Mesenchymal stem cell (in vitro differentiated cells and primary cell): ENCODE measurements at regions not wholly inside any gene's neighbourhood (a gene's known extent, or its start where the extent isn't known, plus 50 kb on each side); places are given as distances from the start of the nearest gene placed in this dataset.

Experiments used
- DNase-seq: peaks from one replicate; pipeline ENCODE4 v3.0.0-alpha.2; 2013
- H2AFZ ChIP-seq: one replicate; pipeline ENCODE4 v1.6.1; 2013; ENCODE audit warnings: low read depth, mild to moderate bottlenecking, control low read depth, inconsistent platforms, low read length, moderate library complexity
- H2AK5ac ChIP-seq: 2 replicates; pipeline ENCODE4 v1.6.1; 2013; ENCODE audit warnings: low read length, moderate library complexity, mild to moderate bottlenecking, inconsistent platforms; ENCODE audit not compliant: severe bottlenecking
- H2BK120ac ChIP-seq: one replicate; pipeline ENCODE4 v1.6.1; 2013; ENCODE audit warnings: low read depth, mild to moderate bottlenecking, inconsistent platforms, low read length, moderate library complexity
- H2BK12ac ChIP-seq, 2 experiments: one replicate each; pipeline ENCODE4 v1.6.1; 2013; ENCODE audit warnings: inconsistent platforms in 2 of 2, low read length in 2 of 2, mild to moderate bottlenecking in 2 of 2, moderate library complexity in 2 of 2, control low read depth in 1 of 2
- H2BK15ac ChIP-seq: one replicate; pipeline ENCODE4 v1.6.1; 2013; ENCODE audit warnings: mild to moderate bottlenecking, low read depth, inconsistent platforms; ENCODE audit not compliant: poor library complexity, severe bottlenecking
- H2BK5ac ChIP-seq: 2 replicates; pipeline ENCODE4 v1.6.1; 2013; ENCODE audit warnings: low read depth, mild to moderate bottlenecking, low read length, control low read depth, inconsistent platforms; ENCODE audit not compliant: poor library complexity, severe bottlenecking
- H3K14ac ChIP-seq, 2 experiments: one replicate each; pipeline ENCODE4 v1.6.1; 2013; ENCODE audit warnings: inconsistent platforms in 2 of 2, low read length in 2 of 2, control low read depth in 1 of 2, mild to moderate bottlenecking in 1 of 2, moderate library complexity in 1 of 2
- H3K18ac ChIP-seq, 2 experiments: one replicate each; pipeline ENCODE4 v1.6.1; 2013; ENCODE audit warnings: inconsistent platforms in 2 of 2, low read length in 2 of 2, control low read depth in 1 of 2, low read depth in 1 of 2, mild to moderate bottlenecking in 1 of 2
- H3K23ac ChIP-seq, 2 experiments: one replicate each; pipeline ENCODE4 v1.6.1; 2013; ENCODE audit warnings: inconsistent platforms in 2 of 2, low read length in 2 of 2, mild to moderate bottlenecking in 2 of 2, moderate library complexity in 2 of 2, control low read depth in 1 of 2
- H3K27ac ChIP-seq: 2 replicates; pipeline ENCODE4 v1.5.1; 2013; ENCODE audit warnings: mild to moderate bottlenecking, moderate library complexity, low read length, control low read depth, inconsistent platforms; ENCODE audit not compliant: poor library complexity, severe bottlenecking
- H3K27me3 ChIP-seq, 2 experiments: 2 replicates each; pipeline versions ENCODE4 v1.6.1 to v1.7.0; 2013; ENCODE audit warnings: low read length in 2 of 2, mild to moderate bottlenecking in 2 of 2, moderate library complexity in 2 of 2, control low read depth in 1 of 2, inconsistent platforms in 1 of 2; ENCODE audit not compliant: control insufficient read depth in 1 of 2, insufficient read depth in 1 of 2
- H3K36me3 ChIP-seq, 2 experiments: 2 replicates each; pipeline versions ENCODE4 v1.6.1 to v1.7.0; 2013; ENCODE audit warnings: low read length in 2 of 2, control low read depth in 1 of 2, inconsistent platforms in 1 of 2, low read depth in 1 of 2, mild to moderate bottlenecking in 1 of 2; ENCODE audit not compliant: insufficient read depth in 2 of 2, control insufficient read depth in 1 of 2
- H3K4ac ChIP-seq, 2 experiments: one replicate each; pipeline ENCODE4 v1.6.1; 2013; ENCODE audit warnings: inconsistent platforms in 2 of 2, low read length in 2 of 2, mild to moderate bottlenecking in 2 of 2, moderate library complexity in 2 of 2, control low read depth in 1 of 2, low read depth in 1 of 2
- H3K4me1 ChIP-seq: 2 replicates; pipeline ENCODE4 v1.6.1; 2013; ENCODE audit warnings: low read depth, low read length, control low read depth; ENCODE audit not compliant: control insufficient read depth, insufficient read depth
- H3K4me2 ChIP-seq: 2 replicates; pipeline ENCODE4 v1.6.1; 2013; ENCODE audit warnings: low read length, mild to moderate bottlenecking, inconsistent platforms; ENCODE audit not compliant: poor library complexity, severe bottlenecking
- H3K4me3 ChIP-seq, 2 experiments: 2 replicates each; pipeline versions ENCODE4 v1.5.1 to v1.7.0; 2013; ENCODE audit warnings: low read length in 2 of 2, mild to moderate bottlenecking in 2 of 2, control low read depth in 1 of 2, low read depth in 1 of 2; ENCODE audit not compliant: insufficient read depth in 1 of 2
- H3K79me1 ChIP-seq: replicated peaks from 2 replicates; pipeline ENCODE4 v1.6.1; 2013; ENCODE audit warnings: mild to moderate bottlenecking, control low read depth, low read length, inconsistent platforms; ENCODE audit not compliant: poor library complexity, severe bottlenecking
- H3K9ac ChIP-seq: 2 replicates; pipeline ENCODE4 v1.7.0; 2013; ENCODE audit warnings: mild to moderate bottlenecking, low read length, moderate library complexity
- H3K9me3 ChIP-seq: 2 replicates; pipeline ENCODE4 v1.7.0; 2013; ENCODE audit warnings: mild to moderate bottlenecking, low read length; ENCODE audit not compliant: control insufficient read depth
- H4K8ac ChIP-seq: one replicate; pipeline ENCODE4 v1.6.1; 2013; ENCODE audit warnings: inconsistent platforms, mild to moderate bottlenecking, low read length, moderate library complexity
- H4K91ac ChIP-seq: one replicate; pipeline ENCODE4 v1.6.1; 2013; ENCODE audit warnings: mild to moderate bottlenecking, low read length, inconsistent platforms
- WGBS: methylation state at CpG from one replicate; pipeline ENCODE4 v1.1.7; 2013; ENCODE audit warnings: mixed read lengths; 5-methylcytosine and 5-hydroxymethylcytosine counted together

DNA sequence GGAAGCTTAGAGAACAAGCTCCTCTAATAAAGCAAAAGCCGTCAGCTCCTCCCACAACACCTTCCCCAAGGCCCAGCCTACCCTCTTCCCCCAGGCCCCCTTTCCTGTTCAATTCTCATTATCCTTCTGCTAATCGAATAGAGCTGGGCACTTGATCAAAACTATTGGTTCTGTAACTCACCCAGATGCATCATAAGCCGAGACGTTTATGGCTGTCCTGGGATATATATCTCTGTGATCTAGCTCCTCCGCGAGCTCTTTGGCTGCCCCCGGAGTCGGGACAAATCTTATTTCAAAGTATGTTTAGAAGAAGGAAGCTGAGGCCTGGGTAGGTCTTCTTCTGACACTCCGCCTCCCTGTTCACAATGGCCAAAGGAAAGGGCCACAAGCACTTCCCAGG is 88.3 kb upstream of the KLHL29 start:
- no peak overlapping the region for H3K4ac ChIP-seq
- H3K9ac ChIP-seq = no peak overlapping the region
- H3K4me1 ChIP-seq = no peaks in the 10 kb centered on the region
- WGBS = 94% methylated on average over 9 of the region's 9 CpGs
- H3K36me3 ChIP-seq = no peaks in the 10 kb centered on the region
- no peak overlapping the region for H3K4me3 ChIP-seq
- peaks cover 0 to 3% of the 10 kb centered on the region in 2 experiments for H3K27me3 ChIP-seq
- no peak overlapping the region for H2AK5ac ChIP-seq
- no peak overlapping the region for H3K23ac ChIP-seq
- no peak overlapping the region for H2AFZ ChIP-seq
- H3K4me2 ChIP-seq = no peak overlapping the region
- no peak overlapping the region for H4K91ac ChIP-seq
- H4K8ac ChIP-seq = no peak overlapping the region
- no peak overlapping the region for H3K27ac ChIP-seq
- DNase-seq = no peak
- no peak overlapping the region for H2BK12ac ChIP-seq
- no peak overlapping the region for H3K14ac ChIP-seq
- no peaks in the 10 kb centered on the region for H3K79me1 ChIP-seq
- H2BK5ac ChIP-seq = no peak overlapping the region
- no peaks in the 10 kb centered on the region for H3K9me3 ChIP-seq
- H2BK120ac ChIP-seq = no peak overlapping the region
- H3K18ac ChIP-seq = no peak overlapping the region
- no peak overlapping the region for H2BK15ac ChIP-seq

DNA sequence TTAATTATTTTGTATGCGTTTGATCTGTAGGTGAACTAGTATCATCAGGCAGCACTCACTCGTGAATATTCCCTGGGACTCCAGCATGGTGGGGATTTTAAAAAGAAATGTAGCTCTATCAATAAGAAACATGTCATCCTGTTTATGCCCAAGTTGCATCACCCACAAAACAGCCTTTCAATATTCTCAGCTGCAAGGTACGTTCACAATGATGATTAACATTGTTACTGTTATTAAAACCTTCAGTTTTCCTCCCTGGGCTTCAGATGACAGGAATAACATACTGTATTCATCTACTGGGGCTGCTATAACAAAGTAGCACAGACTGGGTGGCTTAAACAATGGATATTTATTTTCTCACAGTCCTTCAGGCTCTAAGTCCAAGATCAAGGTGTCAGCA is 87.9 kb upstream of the KLHL29 start:
- no peak overlapping the region for H4K8ac ChIP-seq
- H3K27ac ChIP-seq = no peak overlapping the region
- H3K4me2 ChIP-seq = no peak overlapping the region
- no peak overlapping the region for H3K4ac ChIP-seq
- no peak overlapping the region for H3K14ac ChIP-seq
- H4K91ac ChIP-seq = no peak overlapping the region
- H3K9me3 ChIP-seq = no peaks in the 10 kb centered on the region
- no peak for DNase-seq
- no peak overlapping the region for H3K23ac ChIP-seq
- no peak overlapping the region for H2AK5ac ChIP-seq
- H3K27me3 ChIP-seq = peaks cover 0 to 3% of the 10 kb centered on the region in 2 experiments
- no peak overlapping the region for H3K4me3 ChIP-seq
- H2BK12ac ChIP-seq = no peak overlapping the region
- no peak overlapping the region for H3K18ac ChIP-seq
- no peak overlapping the region for H2BK5ac ChIP-seq
- no peak overlapping the region for H2BK15ac ChIP-seq
- WGBS = 71% methylated on average over 3 of the region's 3 CpGs
- H3K79me1 ChIP-seq = no peaks in the 10 kb centered on the region
- H2AFZ ChIP-seq = no peak overlapping the region
- no peak overlapping the region for H2BK120ac ChIP-seq
- H3K36me3 ChIP-seq = no peaks in the 10 kb centered on the region
- H3K4me1 ChIP-seq = no peaks in the 10 kb centered on the region
- H3K9ac ChIP-seq = no peak overlapping the region

DNA sequence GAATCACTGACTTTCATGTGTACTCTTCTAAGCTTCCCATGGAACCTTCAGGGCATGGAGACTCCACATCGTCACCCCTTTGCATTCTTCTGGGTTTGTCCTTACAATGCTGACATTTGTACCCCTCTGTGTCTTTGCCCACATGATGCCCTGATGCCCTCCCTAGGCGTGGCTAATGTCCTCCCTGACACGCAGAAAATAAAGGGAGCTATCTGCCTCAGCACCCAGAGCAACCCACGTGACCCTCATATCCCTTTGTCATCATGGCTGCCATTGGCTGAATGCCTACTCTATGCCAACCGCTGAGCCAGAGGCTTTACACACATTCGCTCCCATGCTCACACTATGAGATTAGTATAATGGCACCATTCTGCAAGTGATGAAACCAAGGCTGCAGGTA is 86.4 kb upstream of the KLHL29 start:
- H3K23ac ChIP-seq = no peak overlapping the region
- H3K18ac ChIP-seq = no peak overlapping the region
- H3K4me1 ChIP-seq = no peaks in the 10 kb centered on the region
- H2BK12ac ChIP-seq = no peak overlapping the region
- no peak overlapping the region for H2AFZ ChIP-seq
- 81% methylated on average over 6 of the region's 6 CpGs for WGBS
- H2BK5ac ChIP-seq = no peak overlapping the region
- no peak overlapping the region for H3K4ac ChIP-seq
- no peak overlapping the region for H4K8ac ChIP-seq
- no peaks in the 10 kb centered on the region for H3K36me3 ChIP-seq
- peaks cover 0 to 3% of the 10 kb centered on the region in 2 experiments for H3K27me3 ChIP-seq
- no peak overlapping the region for H2BK120ac ChIP-seq
- no peaks in the 10 kb centered on the region for H3K9me3 ChIP-seq
- no peak overlapping the region for H2BK15ac ChIP-seq
- H3K4me2 ChIP-seq = no peak overlapping the region
- DNase-seq = no peak
- no peak overlapping the region for H3K27ac ChIP-seq
- H3K4me3 ChIP-seq = no peak overlapping the region
- H3K79me1 ChIP-seq = no peaks in the 10 kb centered on the region
- H2AK5ac ChIP-seq = no peak overlapping the region
- H3K14ac ChIP-seq = no peak overlapping the region
- no peak overlapping the region for H4K91ac ChIP-seq
- no peak overlapping the region for H3K9ac ChIP-seq

DNA sequence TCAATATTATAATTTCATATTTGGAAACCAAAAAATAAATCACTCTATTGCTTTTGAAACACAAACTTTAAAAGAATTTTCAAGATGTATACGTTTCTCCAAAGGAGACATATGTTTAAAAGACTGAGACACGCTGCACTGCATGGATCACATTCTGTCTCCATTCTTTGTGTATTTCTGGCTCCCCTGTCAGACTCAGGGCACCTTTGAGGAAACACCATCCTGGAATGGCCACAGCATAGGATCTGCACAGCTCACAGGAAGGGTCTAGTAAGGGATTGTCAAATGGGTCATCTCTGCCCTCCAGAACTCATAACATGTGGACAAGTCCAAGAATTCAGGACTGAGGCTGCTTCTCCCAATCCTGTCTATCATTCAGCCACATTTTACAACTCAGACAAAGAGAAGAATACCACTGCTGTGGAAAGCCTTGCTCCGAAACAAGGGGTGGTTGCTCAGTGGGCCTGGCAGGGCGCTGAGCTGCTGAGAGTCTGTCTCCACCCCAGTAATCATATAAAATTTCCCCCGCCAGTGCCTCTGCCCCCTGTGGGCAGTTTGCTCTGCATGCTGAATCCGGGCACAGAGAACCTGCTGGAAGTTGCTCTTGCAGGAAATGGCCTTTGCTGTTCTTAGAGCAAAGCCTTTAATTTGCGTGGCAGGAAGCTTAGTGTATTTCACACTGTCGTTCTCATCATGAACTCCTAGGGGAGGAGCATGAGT is 85.3 kb upstream of the KLHL29 start:
- H2AFZ ChIP-seq = no peak overlapping the region
- H4K91ac ChIP-seq = no peak overlapping the region
- no peak overlapping the region for H3K4me3 ChIP-seq
- no peak overlapping the region for H3K4ac ChIP-seq
- H3K27me3 ChIP-seq = peaks cover 0 to 3% of the 10 kb centered on the region in 2 experiments
- no peak overlapping the region for H2BK120ac ChIP-seq
- H3K23ac ChIP-seq = no peak overlapping the region
- no peak overlapping the region for H3K27ac ChIP-seq
- H2BK12ac ChIP-seq = no peak overlapping the region
- H3K79me1 ChIP-seq = no peaks in the 10 kb centered on the region
- H4K8ac ChIP-seq = no peak overlapping the region
- H2BK5ac ChIP-seq = no peak overlapping the region
- no peak overlapping the region for H2BK15ac ChIP-seq
- no peak overlapping the region for H3K9ac ChIP-seq
- no peak overlapping the region for H3K18ac ChIP-seq
- WGBS = 84% methylated on average over 8 of the region's 8 CpGs
- H3K36me3 ChIP-seq = no peaks in the 10 kb centered on the region
- no peaks in the 10 kb centered on the region for H3K4me1 ChIP-seq
- H2AK5ac ChIP-seq = no peak overlapping the region
- no peak overlapping the region for H3K4me2 ChIP-seq
- H3K14ac ChIP-seq = no peak overlapping the region
- DNase-seq = no peak
- H3K9me3 ChIP-seq = no peaks in the 10 kb centered on the region
